HFFc6 (cell line): ENCODE measurements at regions not wholly inside any gene's neighbourhood (a gene's known extent, or its start where the extent isn't known, plus 50 kb on each side); places are given as distances from the start of the nearest gene placed in this dataset.

Source experiments
- DNase-seq: peaks from one replicate; pipeline ENCODE4 v3.0.0-alpha.2; 2018
- H3K27ac Mint-ChIP-seq: 2 replicates; pipeline ENCODE4 v1.8.0; 2020; ENCODE audit warnings: mild to moderate bottlenecking, mixed read lengths
- H3K27me3 Mint-ChIP-seq: 2 replicates; pipeline ENCODE4 v1.8.0; 2021; ENCODE audit warnings: mild to moderate bottlenecking, moderate library complexity, mixed read lengths; ENCODE audit not compliant: insufficient read depth
- H3K36me3 Mint-ChIP-seq: 2 replicates; pipeline ENCODE4 v1.8.0; 2021; ENCODE audit warnings: low read depth, mixed read lengths
- H3K4me1 Mint-ChIP-seq: 2 replicates; pipeline ENCODE4 v1.8.0; 2020; ENCODE audit warnings: low read depth, mixed read lengths
- H3K4me3 Mint-ChIP-seq: 2 replicates; pipeline ENCODE4 v1.8.0; 2020; ENCODE audit warnings: mild to moderate bottlenecking, moderate library complexity, mixed read lengths
- H3K9me3 Mint-ChIP-seq: 2 replicates; pipeline ENCODE4 v1.8.0; 2020; ENCODE audit warnings: mild to moderate bottlenecking, mixed read lengths
- TF ChIP-seq, protein P1 (sequence below): fragments of 200-600 bp; sonication (generic); IDR thresholded peaks from 2 replicates; pipeline ENCODE4 v1.5.0; 2021; ENCODE audit warnings: antibody characterized with exemption, mild to moderate bottlenecking

DNA sequence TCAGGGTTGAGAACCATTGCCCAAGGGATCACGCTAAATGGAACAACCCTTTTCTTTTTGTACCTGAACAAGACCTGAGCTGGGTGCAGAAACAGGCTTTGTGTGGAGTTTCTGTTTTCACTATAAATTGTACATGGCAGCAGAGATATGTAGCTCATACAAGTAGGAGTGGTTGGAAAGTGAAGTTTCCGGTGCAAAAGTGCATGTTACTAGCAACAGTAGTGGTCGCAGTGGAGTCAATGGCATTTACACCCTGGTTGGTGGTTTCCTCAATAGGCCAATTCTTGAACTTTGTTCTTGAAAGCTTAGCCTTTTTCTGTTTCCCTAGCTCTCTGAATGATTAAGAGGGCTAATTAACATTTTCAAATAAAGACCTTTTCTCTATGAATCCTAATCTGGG is 170.7 kb downstream of the NEBL start:
- Mint-ChIP-seq H3K27me3 (no peaks in the 10 kb centered on the region; the same call in 1 of the 2 replicates), H3K36me3 (no peaks in the 10 kb centered on the region; the same call in 1 of the 2 replicates), H3K27ac (no peak overlapping the region), H3K4me1 (no peaks in the 10 kb centered on the region), H3K4me3 (no peak overlapping the region), H3K9me3 (peaks cover 73% of the 10 kb centered on the region)
- no peak for DNase-seq
- TF ChIP-seq, protein P1, sequence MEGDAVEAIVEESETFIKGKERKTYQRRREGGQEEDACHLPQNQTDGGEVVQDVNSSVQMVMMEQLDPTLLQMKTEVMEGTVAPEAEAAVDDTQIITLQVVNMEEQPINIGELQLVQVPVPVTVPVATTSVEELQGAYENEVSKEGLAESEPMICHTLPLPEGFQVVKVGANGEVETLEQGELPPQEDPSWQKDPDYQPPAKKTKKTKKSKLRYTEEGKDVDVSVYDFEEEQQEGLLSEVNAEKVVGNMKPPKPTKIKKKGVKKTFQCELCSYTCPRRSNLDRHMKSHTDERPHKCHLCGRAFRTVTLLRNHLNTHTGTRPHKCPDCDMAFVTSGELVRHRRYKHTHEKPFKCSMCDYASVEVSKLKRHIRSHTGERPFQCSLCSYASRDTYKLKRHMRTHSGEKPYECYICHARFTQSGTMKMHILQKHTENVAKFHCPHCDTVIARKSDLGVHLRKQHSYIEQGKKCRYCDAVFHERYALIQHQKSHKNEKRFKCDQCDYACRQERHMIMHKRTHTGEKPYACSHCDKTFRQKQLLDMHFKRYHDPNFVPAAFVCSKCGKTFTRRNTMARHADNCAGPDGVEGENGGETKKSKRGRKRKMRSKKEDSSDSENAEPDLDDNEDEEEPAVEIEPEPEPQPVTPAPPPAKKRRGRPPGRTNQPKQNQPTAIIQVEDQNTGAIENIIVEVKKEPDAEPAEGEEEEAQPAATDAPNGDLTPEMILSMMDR, result no peak

DNA sequence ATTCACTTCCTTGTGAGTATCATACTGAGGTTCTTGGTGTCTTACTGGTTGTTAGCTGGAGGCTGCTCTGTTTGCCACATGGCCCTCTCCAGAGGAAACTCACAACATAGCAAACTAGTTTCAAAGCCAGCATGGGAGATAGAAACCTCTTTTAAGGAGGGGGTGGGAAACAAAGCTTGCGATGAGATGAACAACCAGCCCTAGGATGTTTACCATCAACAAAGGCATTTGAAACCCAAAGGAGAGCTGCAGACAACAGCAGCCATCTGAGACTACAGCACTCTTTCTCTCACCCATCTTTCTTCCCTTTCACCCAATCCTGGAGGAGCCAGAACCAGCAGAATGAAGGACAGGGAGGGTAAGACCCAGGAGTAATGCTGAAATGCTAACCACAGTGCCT is 182.1 kb downstream of the NEBL start:
- Mint-ChIP-seq H3K27ac (no peak overlapping the region), H3K27me3 (no peaks in the 10 kb centered on the region; the same call in 1 of the 2 replicates), H3K4me1 (no peaks in the 10 kb centered on the region), H3K9me3 (peaks cover 49% of the 10 kb centered on the region), H3K4me3 (no peak overlapping the region), H3K36me3 (no peaks in the 10 kb centered on the region; the same call in 1 of the 2 replicates)
- DNase-seq, result no peak
- TF ChIP-seq, protein P1, result no peak

DNA sequence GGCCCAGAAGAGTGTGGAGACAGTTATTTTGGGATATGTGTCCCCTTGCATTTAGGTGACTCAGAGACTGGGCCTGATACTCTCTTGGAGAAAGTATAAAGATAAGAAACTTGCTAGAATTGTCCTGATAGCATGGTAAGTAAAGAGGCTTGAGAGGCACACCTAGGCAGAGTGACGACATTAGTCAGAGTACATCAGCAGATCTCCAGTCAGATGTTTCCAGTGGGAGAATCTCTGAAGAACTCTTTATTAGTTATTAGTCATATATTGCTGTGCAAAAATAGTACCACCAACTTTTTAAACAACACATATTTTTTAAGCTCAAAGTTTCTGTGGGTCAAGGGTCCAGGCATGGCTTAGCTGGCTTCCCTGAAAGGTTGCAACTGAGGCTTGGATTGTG is 182.6 kb downstream of the NEBL start:
- Mint-ChIP-seq H3K27me3 (no peaks in the 10 kb centered on the region; the same call in 1 of the 2 replicates), H3K27ac (no peak overlapping the region), H3K4me1 (no peaks in the 10 kb centered on the region), H3K4me3 (no peak overlapping the region), H3K9me3 (peaks cover 47% of the 10 kb centered on the region), H3K36me3 (no peaks in the 10 kb centered on the region; the same call in 1 of the 2 replicates)
- DNase-seq, result no peak
- TF ChIP-seq, protein P1, result no peak

DNA sequence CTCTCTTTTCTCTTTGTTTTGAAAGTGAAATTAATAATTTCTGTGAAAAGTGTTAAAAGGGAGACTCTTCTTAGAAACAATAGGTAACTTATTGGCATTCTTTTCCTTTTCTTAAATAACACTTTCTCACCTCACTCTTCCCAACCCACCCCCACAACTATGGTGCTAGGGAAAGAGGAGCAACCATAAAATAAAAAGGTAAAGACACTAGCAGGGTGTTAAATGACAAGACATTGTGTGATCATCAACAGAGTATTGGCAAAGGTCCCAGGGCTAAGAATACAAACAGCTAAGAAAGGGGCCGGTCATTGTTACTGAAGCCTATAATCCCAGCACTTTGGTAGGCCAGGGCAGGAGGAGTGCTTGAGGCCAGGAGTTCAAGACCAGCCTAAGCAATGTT is 183.7 kb downstream of the NEBL start:
- Mint-ChIP-seq H3K4me3 (no peak overlapping the region), H3K36me3 (no peaks in the 10 kb centered on the region; the same call in 1 of the 2 replicates), H3K4me1 (no peaks in the 10 kb centered on the region), H3K9me3 (peaks cover 52% of the 10 kb centered on the region), H3K27me3 (no peaks in the 10 kb centered on the region; the same call in 1 of the 2 replicates), H3K27ac (no peak overlapping the region)
- DNase-seq, result no peak
- TF ChIP-seq, protein P1, result no peak

DNA sequence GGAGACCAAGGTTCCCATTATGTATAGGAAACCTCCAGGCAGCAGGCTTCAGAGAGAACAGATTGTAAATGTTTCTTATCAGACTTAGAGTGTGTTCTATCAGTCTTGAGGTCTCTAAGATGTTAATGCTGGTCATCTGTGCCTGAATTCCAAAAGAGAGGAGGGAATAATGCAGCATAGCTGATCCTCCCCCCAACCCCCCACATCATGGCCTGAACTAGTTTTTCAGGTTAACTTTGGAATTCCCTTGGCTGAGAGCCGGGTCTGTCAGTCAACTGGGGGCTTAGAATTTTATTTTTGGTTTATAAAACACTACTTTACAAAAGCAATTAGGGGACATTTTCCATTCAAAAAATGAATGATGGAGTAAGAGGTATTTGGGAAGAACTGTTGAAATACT is 184.3 kb downstream of the NEBL start:
- no peak overlapping the region for H3K4me3 Mint-ChIP-seq
- peaks cover 53% of the 10 kb centered on the region for H3K9me3 Mint-ChIP-seq
- H3K36me3 Mint-ChIP-seq, result no peaks in the 10 kb centered on the region; the same call in 1 of the 2 replicates
- H3K27ac Mint-ChIP-seq, result no peak overlapping the region
- TF ChIP-seq, protein P1, result no peak
- no peaks in the 10 kb centered on the region for H3K4me1 Mint-ChIP-seq
- DNase-seq, result no peak
- H3K27me3 Mint-ChIP-seq, result no peaks in the 10 kb centered on the region; the same call in 1 of the 2 replicates

DNA sequence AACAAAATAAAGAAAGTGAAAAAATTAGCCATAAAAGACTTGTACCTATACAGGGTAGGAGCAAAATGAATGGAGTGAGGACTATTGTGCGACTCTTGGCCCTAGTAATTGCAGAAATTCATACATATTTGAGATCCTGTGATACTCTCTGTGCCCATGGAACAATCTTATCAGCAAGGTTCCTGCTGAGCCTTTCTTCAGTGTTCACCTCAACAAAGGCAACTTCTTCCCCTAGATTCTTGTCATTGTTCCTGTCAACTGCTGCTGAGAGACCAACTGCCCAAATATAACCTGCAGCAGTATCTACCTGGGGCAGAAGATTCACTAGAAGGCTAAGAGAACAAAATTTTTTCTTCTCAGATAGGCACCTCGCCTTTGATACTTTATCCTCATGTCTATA is 187.4 kb downstream of the NEBL start:
- TF ChIP-seq, protein P1, result no peak
- Mint-ChIP-seq H3K4me1 (no peaks in the 10 kb centered on the region), H3K27ac (no peak overlapping the region), H3K4me3 (no peak overlapping the region), H3K27me3 (no peaks in the 10 kb centered on the region; the same call in 1 of the 2 replicates), H3K9me3 (peaks cover 52% of the 10 kb centered on the region), H3K36me3 (no peaks in the 10 kb centered on the region; the same call in 1 of the 2 replicates)
- no peak for DNase-seq
